ENCODE measurements at regions not wholly inside any gene's neighbourhood (a gene's known extent, or its start where the extent isn't known, plus 50 kb on each side); places are given as distances from the start of the nearest gene placed in this dataset.

GRCh38 chr3:106018929-106019550 is 150.2 kb upstream of the CBLB start:
- TF ChIP-seq MAX (IDR thresholded peaks at IDR 0.05) (no peak), REST (IDR thresholded peaks at IDR 0.05) (no peak), CTCF (IDR thresholded peaks at IDR 0.05; ENCODE audit: low read depth, low read length, missing input control) (no peak), HNF4A (conservative IDR thresholded peaks at IDR 0.05) (no peak), TAF1 (conservative IDR thresholded peaks at IDR 0.05) (no peak)

Data from liver (tissue), 3 donors.